Midbrain (tissue), 1 donor: ENCODE measurements at regions not wholly inside any gene's neighbourhood (a gene's known extent, or its start where the extent isn't known, plus 50 kb on each side); places are given as distances from the start of the nearest gene placed in this dataset.

ENCODE experiments used
- DNase-seq: peaks from one replicate; lab custom pipeline; 2025; lab: John Stamatoyannopoulos, UW

GRCh38 chr2:167506395-167506794 is 618.1 kb downstream of the XIRP2 start:
- DNase-seq = no peak

GRCh38 chr2:167504695-167505094 is 616.4 kb downstream of the XIRP2 start:
- DNase-seq = no peak

- no peak for DNase-seq
Measured at GRCh38 chr2:167504061-167504460, 615.8 kb downstream of the XIRP2 start.

GRCh38 chr2:167501618-167502017 is 613.3 kb downstream of the XIRP2 start:
- no peak for DNase-seq

- DNase-seq = no peak
Measured at GRCh38 chr2:167493862-167494261, 605.6 kb downstream of the XIRP2 start.

GRCh38 chr2:167492486-167492885 is 604.2 kb downstream of the XIRP2 start:
- no peak for DNase-seq

- no peak for DNase-seq
Measured at GRCh38 chr2:167491788-167492187, 603.5 kb downstream of the XIRP2 start.

- no peak for DNase-seq
Measured at GRCh38 chr2:167490455-167490854, 602.2 kb downstream of the XIRP2 start.

GRCh38 chr2:167489325-167489724 is 601.0 kb downstream of the XIRP2 start:
- DNase-seq = peak; percentile 25

- DNase-seq = no peak
Measured at GRCh38 chr2:167487728-167488127, 599.4 kb downstream of the XIRP2 start.

GRCh38 chr2:167484875-167485274 is 596.6 kb downstream of the XIRP2 start:
- no peak for DNase-seq

- DNase-seq = no peak
Measured at GRCh38 chr2:167480986-167481309, 592.7 kb downstream of the XIRP2 start.

- DNase-seq = no peak
Measured at GRCh38 chr2:167480232-167480985, 592.1 kb downstream of the XIRP2 start.

- no peak for DNase-seq
Measured at GRCh38 chr2:167478196-167478595, 589.9 kb downstream of the XIRP2 start.

GRCh38 chr2:167475791-167476190 is 587.5 kb downstream of the XIRP2 start:
- no peak for DNase-seq

- DNase-seq = no peak
Measured at GRCh38 chr2:167471734-167472133, 583.5 kb downstream of the XIRP2 start.

- DNase-seq = no peak
Measured at GRCh38 chr2:167471332-167471731, 583.1 kb downstream of the XIRP2 start.

GRCh38 chr2:167462379-167462778 is 574.1 kb downstream of the XIRP2 start:
- no peak for DNase-seq

- no peak for DNase-seq
Measured at GRCh38 chr2:167454036-167454435, 565.8 kb downstream of the XIRP2 start.

GRCh38 chr2:167451496-167452289 is 563.4 kb downstream of the XIRP2 start:
- DNase-seq = no peak

- no peak for DNase-seq
Measured at GRCh38 chr2:167450364-167450763, 562.1 kb downstream of the XIRP2 start.

GRCh38 chr2:167440382-167440781 is 552.1 kb downstream of the XIRP2 start:
- no peak for DNase-seq

- DNase-seq = no peak
Measured at GRCh38 chr2:167438206-167438605, 549.9 kb downstream of the XIRP2 start.

- DNase-seq = no peak
Measured at GRCh38 chr2:167431949-167432348, 543.7 kb downstream of the XIRP2 start.
